Activated naive CD4-positive, alpha-beta T cell treated with anti-CD3 and anti-CD28 coated beads for 36 hours (primary cell): ENCODE measurements at regions not wholly inside any gene's neighbourhood (a gene's known extent, or its start where the extent isn't known, plus 50 kb on each side); places are given as distances from the start of the nearest gene placed in this dataset.

ENCODE experiments used
- CTCF ChIA-PET: fragments of 350-600 bp; sonication (Branson Sonifier 250); formaldehyde crosslinking; loops from one replicate; lab custom pipeline; 2021; ENCODE audit warnings: antibody characterized with exemption; lab: Charles Lee
- DNase-seq: peaks from one replicate; pipeline ENCODE4 v3.0.0-alpha.2; 2020
- H3K27ac Mint-ChIP-seq: one replicate; pipeline ENCODE4 v1.8.0; 2021; ENCODE audit warnings: mild to moderate bottlenecking, mixed read lengths
- H3K27me3 Mint-ChIP-seq: one replicate; pipeline ENCODE4 v1.8.0; 2021; ENCODE audit warnings: low read depth, mixed read lengths
- H3K36me3 Mint-ChIP-seq: one replicate; pipeline ENCODE4 v1.8.0; 2021; ENCODE audit warnings: low read depth, mixed read lengths
- H3K4me1 Mint-ChIP-seq: one replicate; pipeline ENCODE4 v1.8.0; 2021; ENCODE audit warnings: low read depth, mixed read lengths
- H3K4me3 Mint-ChIP-seq: one replicate; pipeline ENCODE4 v1.8.0; 2021; ENCODE audit warnings: mild to moderate bottlenecking, moderate library complexity, mixed read lengths
- H3K9me3 Mint-ChIP-seq: one replicate; pipeline ENCODE4 v1.8.0; 2021; ENCODE audit warnings: mixed read lengths
- intact Hi-C: fragments of 100-400 bp; cut with micrococcal nuclease; formaldehyde crosslinking; loops from one replicate; pipeline ENCODE4 v1.15.1; 2023

DNA sequence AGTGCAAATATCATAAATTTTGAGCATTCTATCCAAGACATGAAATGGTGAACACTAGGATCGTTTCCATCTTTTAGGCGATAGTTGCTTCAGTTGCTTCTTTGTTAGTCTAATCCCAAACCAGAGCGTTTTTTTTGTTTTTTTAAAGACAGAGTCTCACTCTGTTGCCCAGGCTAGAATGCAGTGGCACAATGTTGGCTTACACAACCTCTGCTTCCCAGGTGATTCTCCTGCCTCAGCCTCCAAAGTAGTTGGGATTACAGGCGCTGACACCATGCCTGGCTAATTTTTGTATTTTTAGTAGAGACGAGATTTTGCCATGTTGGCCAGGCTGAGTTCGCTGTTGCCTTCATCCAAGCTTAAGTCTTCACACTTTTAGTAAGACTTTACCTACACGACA, 265.3 kb downstream of the SHQ1 start:
- DNase-seq: no peak
- CTCF ChIA-PET: no interaction called here
- no peaks in the 10 kb centered on the region for H3K36me3 Mint-ChIP-seq
- no peaks in the 10 kb centered on the region for H3K27me3 Mint-ChIP-seq
- H3K4me1 Mint-ChIP-seq: no peaks in the 10 kb centered on the region
- no peaks in the 10 kb centered on the region for H3K9me3 Mint-ChIP-seq
- no peak overlapping the region for H3K27ac Mint-ChIP-seq
- H3K4me3 Mint-ChIP-seq: no peak overlapping the region
- intact Hi-C loops: no loop called here

DNA sequence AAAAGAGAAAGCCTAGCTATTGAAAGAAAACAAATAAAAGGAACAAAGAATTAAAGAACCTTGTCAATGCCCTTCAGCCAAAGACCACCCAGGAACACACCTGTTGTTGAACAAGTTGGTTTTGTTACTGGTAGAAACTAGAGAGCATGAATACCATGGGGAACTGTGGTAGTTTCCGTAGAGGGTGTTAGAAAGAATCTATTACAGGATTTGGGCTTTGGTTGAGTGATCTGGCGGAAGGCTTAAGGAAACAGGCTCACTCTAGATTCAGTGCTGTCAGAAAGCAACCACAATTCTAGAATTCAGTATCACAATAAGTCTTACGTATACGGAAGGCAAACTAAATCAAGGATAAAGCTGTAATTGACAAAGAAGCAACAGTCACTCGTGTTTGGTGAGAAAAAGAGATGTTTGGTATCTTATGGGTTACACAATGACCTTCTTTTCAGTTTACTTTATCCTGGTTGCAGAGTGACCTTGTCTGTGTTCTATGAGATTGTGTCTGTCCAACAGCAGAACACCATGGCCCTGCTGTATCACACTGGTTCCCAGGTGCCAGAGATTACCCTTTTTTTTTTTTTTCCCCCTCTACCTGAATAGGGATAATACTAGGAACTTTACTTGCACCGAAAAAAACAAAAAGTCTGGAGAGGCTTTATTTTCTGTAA, 265.9 kb downstream of the SHQ1 start:
- Mint-ChIP-seq H3K4me3 (no peak overlapping the region), H3K27me3 (no peaks in the 10 kb centered on the region), H3K4me1 (no peaks in the 10 kb centered on the region), H3K27ac (no peak overlapping the region), H3K36me3 (no peaks in the 10 kb centered on the region), H3K9me3 (no peaks in the 10 kb centered on the region)
- CTCF ChIA-PET: no interaction called here
- no peak for DNase-seq
- intact Hi-C loops: no loop called here

DNA sequence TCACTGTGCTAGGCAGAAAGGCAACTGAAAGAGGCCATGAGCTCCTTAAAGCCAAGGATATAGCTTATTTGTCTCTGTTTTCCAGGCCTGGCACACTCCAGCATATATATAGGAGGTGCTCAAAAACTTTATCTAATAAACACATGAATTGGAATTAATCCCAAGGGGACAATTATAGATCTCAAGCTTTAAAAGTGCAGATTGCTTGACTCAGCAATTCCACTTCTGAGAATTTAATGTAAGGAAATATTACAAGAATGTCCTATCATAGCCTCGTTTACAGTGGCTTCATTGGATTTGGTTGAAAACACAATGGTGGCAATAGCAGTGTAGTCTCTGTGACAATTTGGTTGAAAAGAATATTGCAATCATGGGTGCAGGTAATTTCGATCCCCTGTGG, 267.3 kb downstream of the SHQ1 start:
- DNase-seq: no peak
- no peaks in the 10 kb centered on the region for H3K9me3 Mint-ChIP-seq
- no peak overlapping the region for H3K4me3 Mint-ChIP-seq
- no peaks in the 10 kb centered on the region for H3K27me3 Mint-ChIP-seq
- intact Hi-C loops: no loop called here
- no peaks in the 10 kb centered on the region for H3K4me1 Mint-ChIP-seq
- no peaks in the 10 kb centered on the region for H3K36me3 Mint-ChIP-seq
- H3K27ac Mint-ChIP-seq: no peak overlapping the region
- CTCF ChIA-PET: no interaction called here

DNA sequence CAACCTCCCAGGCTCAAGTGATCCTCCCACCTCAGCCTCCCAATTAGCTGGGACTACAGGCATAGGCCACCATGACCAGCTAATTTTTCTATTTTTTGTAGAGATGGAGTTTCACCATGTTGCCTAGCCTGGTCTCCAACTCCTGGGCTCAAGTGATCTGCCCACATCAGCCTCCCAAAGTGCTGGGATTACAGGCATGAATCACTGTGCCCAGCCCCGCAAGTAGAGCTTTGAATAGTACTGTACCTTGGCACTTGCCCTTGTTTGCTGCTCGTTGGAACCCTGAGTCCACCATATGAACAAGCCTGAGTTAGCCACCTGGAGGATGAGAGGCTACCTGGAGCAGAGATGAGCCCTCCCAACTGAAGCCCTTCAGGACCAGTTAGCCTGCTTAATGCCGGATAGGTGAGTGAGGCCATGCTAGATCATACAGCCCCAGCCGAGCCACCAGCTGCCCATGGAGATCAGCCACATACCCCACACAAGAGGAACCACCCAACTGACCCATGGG, 267.9 kb downstream of the SHQ1 start:
- H3K27ac Mint-ChIP-seq: no peak overlapping the region
- no peak overlapping the region for H3K4me3 Mint-ChIP-seq
- no peaks in the 10 kb centered on the region for H3K27me3 Mint-ChIP-seq
- intact Hi-C loops: no loop called here
- no peaks in the 10 kb centered on the region for H3K9me3 Mint-ChIP-seq
- H3K36me3 Mint-ChIP-seq: no peaks in the 10 kb centered on the region
- DNase-seq: no peak
- CTCF ChIA-PET: interaction anchor here (0.7 kb wide), 1 partner anchor 18 kb away, joined by 5 read pairs; no protein-coding TSS in a partner anchor
- H3K4me1 Mint-ChIP-seq: no peaks in the 10 kb centered on the region

DNA sequence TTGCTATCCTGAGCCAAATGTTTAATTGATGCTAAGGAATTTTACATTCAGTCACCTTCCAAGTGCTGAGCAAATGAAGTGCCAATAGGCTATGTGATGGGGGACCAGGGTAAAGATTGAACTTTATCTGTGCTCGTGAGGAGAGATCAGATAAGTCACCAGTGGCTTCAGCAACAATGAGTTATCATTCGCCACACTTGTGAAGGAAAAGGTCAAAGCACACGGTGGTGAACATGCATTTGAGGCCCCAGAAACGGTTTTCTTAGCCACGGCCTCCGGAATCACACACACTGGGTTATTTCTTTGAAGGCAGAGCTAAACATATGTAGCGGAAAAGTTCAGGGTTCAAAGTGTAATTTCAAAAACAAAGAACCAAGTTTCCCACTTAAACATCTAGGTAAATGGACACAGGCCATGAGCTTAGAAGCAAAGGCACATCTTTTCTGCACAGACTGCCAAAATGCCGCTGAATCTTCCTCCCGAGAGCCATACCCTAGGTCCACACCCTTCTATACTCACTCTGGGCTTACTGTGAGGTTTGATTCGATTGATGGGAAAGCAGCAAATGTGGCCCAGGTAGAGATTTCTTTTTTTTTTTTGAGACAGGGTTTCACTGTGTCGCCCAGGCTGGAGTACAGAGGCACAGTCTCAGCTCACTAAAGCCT, 268.5 kb downstream of the SHQ1 start:
- no peak overlapping the region for H3K4me3 Mint-ChIP-seq
- no peaks in the 10 kb centered on the region for H3K27me3 Mint-ChIP-seq
- CTCF ChIA-PET: interaction anchor here (0.7 kb wide), 1 partner anchor 18 kb away, joined by 5 read pairs; no protein-coding TSS in a partner anchor
- H3K9me3 Mint-ChIP-seq: no peaks in the 10 kb centered on the region
- H3K4me1 Mint-ChIP-seq: no peaks in the 10 kb centered on the region
- no peaks in the 10 kb centered on the region for H3K36me3 Mint-ChIP-seq
- intact Hi-C loops: no loop called here
- DNase-seq: no peak
- no peak overlapping the region for H3K27ac Mint-ChIP-seq

DNA sequence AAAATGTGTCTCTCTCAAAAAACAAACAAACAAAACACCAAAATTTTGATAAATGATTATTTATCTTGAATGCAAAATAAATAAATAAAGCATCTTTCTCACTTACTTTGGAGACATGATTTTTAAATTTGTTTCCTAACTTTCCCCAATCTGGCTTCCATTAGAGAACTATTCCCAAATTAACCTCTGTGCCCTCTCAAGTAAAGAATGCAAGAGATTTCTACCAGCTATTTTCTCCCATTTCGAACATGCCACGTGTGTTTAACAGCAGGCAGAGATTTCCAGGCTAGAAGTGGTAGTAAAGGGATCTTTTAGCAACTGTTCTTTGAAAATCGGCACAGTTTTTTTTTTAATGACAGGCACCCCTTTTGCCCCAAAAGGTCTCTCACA, 269.1 kb downstream of the SHQ1 start:
- intact Hi-C loops: no loop called here
- H3K4me3 Mint-ChIP-seq: no peak overlapping the region
- no peaks in the 10 kb centered on the region for H3K9me3 Mint-ChIP-seq
- H3K4me1 Mint-ChIP-seq: no peaks in the 10 kb centered on the region
- no peak for DNase-seq
- H3K36me3 Mint-ChIP-seq: no peaks in the 10 kb centered on the region
- H3K27ac Mint-ChIP-seq: no peak overlapping the region
- CTCF ChIA-PET: interaction anchor here (1.1 kb wide), 1 partner anchor 26 kb away, joined by 3 read pairs; no protein-coding TSS in a partner anchor
- H3K27me3 Mint-ChIP-seq: no peaks in the 10 kb centered on the region

DNA sequence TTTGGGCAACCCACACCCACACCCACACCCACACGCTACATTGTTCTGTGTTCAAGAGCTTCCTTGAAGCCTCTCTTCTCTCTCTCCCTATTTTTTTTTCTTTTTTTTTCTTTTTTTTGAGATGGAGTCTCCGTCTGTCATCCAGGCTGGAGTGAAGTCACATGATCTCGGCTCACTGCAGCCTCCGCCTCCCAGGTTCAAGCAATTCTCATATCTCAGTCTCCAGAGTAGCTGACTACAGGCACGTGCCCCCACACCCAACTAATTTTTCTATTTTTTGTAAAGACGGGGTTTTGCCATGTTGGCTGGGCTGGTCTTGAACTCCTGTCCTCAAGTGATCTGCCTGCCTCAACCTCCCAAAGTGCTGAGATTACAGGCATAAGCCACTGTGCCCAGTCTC, 271.1 kb downstream of the SHQ1 start:
- Mint-ChIP-seq H3K4me3 (no peak overlapping the region), H3K9me3 (no peaks in the 10 kb centered on the region), H3K27ac (no peak overlapping the region), H3K36me3 (no peaks in the 10 kb centered on the region), H3K27me3 (no peaks in the 10 kb centered on the region), H3K4me1 (no peaks in the 10 kb centered on the region)
- CTCF ChIA-PET: interaction anchor here (0.6 kb wide), 1 partner anchor 55 kb away, joined by 3 read pairs; no protein-coding TSS in a partner anchor
- intact Hi-C loops: no loop called here
- no peak for DNase-seq

DNA sequence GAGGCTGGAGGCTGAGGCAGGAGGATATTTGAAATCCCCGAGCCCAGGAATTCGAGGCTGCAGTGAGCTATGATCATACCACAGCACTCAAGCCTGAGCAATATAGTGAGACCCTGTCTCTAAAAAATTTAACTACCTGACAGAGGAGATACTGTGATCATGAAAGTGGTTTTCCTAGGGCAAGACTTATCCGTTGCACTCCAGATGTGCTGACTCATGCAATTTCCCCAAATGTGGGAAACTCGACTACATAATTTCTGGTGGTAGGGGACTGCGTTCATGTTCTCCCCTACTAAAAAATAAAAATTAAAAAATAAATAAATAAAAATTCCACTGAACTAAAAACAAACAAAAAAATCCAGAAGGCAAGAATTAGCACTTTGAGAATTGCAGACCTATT, 271.7 kb downstream of the SHQ1 start:
- CTCF ChIA-PET: no interaction called here
- intact Hi-C loops: no loop called here
- no peaks in the 10 kb centered on the region for H3K27me3 Mint-ChIP-seq
- H3K36me3 Mint-ChIP-seq: no peaks in the 10 kb centered on the region
- H3K4me3 Mint-ChIP-seq: no peak overlapping the region
- H3K9me3 Mint-ChIP-seq: no peaks in the 10 kb centered on the region
- H3K27ac Mint-ChIP-seq: no peak overlapping the region
- DNase-seq: no peak
- no peaks in the 10 kb centered on the region for H3K4me1 Mint-ChIP-seq

DNA sequence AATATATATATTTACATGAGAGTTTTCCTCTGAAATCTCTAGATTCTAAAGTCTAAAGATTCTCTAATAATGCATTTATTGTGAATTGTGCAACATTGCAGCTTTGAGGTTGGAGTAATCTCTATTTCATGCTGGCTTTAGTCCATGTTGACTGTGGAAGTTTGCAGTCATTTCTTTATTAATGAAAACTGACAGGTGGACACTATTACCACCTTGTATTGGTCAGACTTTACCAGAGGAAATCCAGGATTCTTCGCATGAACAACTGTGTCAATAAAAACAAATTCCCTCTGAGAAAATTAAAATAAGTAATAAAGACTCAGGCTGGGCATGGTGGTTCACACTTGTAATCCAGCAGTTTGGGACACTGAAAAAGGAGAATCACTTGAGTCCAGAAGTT, 274.1 kb downstream of the SHQ1 start:
- CTCF ChIA-PET: no interaction called here
- H3K36me3 Mint-ChIP-seq: no peaks in the 10 kb centered on the region
- intact Hi-C loops: no loop called here
- no peaks in the 10 kb centered on the region for H3K4me1 Mint-ChIP-seq
- no peak overlapping the region for H3K27ac Mint-ChIP-seq
- DNase-seq: no peak
- H3K27me3 Mint-ChIP-seq: no peaks in the 10 kb centered on the region
- H3K4me3 Mint-ChIP-seq: no peak overlapping the region
- H3K9me3 Mint-ChIP-seq: no peaks in the 10 kb centered on the region

DNA sequence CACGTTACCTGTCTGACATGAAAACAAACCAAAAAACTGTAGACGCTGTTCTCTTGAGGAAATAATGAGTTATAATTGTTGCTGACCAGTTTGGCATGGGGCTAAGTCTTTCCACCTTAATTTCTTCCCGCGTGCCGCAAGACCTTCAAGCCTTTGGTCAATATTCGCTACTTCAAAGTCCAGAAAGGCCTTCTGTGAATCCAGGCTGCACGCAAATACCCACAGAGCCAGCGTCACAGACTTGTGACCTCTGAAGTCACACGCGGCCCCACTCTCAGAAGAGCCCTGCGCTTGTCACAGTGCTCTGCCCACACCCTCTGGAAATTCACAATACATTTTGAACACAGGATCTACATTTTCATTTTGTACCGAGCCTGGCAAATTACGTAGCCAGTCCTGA, 275.2 kb downstream of the SHQ1 start:
- CTCF ChIA-PET: no interaction called here
- Mint-ChIP-seq H3K9me3 (no peaks in the 10 kb centered on the region), H3K27me3 (no peaks in the 10 kb centered on the region), H3K27ac (no peak overlapping the region), H3K4me1 (no peaks in the 10 kb centered on the region), H3K36me3 (no peaks in the 10 kb centered on the region), H3K4me3 (no peak overlapping the region)
- no peak for DNase-seq
- intact Hi-C loops: no loop called here

DNA sequence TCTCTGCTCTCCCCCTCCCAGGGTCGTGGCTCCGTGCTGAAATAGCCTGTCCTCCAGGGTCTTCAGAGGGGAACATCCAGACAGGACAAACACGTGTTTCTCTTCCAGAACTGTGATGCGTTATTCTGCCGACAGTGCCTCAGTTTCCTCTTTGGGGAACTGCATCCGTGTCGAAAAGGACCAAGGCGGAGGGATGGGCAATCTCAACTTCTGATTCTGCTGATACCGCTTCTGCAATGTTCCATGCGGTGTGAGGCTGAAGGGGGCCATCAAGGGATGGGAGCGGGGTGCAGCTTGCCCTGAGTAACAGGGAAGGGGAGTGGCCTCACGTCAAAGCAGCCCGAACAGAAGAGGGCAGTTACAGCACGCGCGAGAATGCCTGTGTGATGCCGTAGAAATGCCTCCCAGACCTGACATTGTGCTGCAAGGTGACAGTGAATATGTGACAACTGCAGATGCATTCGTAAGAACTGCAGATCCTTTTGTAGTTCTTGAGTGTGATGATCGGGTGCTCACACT, 275.7 kb downstream of the SHQ1 start:
- Mint-ChIP-seq H3K9me3 (no peaks in the 10 kb centered on the region), H3K4me3 (no peak overlapping the region), H3K4me1 (no peaks in the 10 kb centered on the region), H3K36me3 (no peaks in the 10 kb centered on the region), H3K27ac (no peak overlapping the region), H3K27me3 (no peaks in the 10 kb centered on the region)
- DNase-seq: no peak
- CTCF ChIA-PET: no interaction called here
- intact Hi-C loops: no loop called here

DNA sequence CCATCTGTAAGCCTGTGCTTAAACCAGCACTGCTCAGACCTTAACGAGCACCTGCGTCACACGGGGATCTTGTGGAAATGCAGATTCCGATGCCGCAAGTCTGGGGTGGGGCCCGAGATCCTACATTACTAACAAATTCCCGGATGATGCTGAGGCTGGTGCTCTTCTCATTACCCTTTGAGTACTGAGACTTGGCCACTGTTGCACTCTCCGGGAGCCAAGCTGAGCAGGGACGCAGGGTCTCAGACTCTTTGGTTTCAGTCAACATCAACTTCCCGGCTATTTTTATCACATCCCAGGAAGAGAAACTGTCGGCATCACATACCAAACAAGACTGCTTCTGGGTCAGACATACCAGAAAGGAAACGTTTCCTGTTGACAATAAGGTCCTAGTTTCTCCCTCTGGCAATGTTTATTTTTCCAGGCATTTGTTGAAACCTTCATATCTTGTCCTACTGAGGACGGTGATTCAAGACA, 276.6 kb downstream of the SHQ1 start:
- Mint-ChIP-seq H3K36me3 (no peaks in the 10 kb centered on the region), H3K27me3 (no peaks in the 10 kb centered on the region), H3K9me3 (no peaks in the 10 kb centered on the region), H3K4me1 (no peaks in the 10 kb centered on the region), H3K27ac (no peak overlapping the region), H3K4me3 (no peak overlapping the region)
- no peak for DNase-seq
- intact Hi-C loops: no loop called here
- CTCF ChIA-PET: no interaction called here

DNA sequence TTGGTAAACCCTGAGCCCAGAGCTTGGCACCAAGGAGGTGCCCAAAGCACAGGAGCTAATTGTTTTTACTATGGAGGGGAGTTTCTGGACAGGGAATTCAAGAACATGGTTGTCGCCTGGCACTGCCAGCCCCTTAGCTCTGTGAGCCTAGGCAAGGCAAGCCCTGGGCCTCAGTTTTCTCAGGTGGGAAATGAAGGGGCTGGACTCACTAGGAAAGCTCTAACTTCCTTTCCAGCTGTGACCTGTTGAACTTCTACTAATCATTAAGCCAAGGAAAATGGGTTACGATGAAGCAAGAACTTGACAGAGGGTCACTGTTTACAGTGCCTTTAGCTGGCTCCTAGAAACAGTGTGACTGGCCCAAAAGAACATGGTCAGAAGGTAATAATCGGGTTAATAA, 277.2 kb downstream of the SHQ1 start:
- no peak overlapping the region for H3K27ac Mint-ChIP-seq
- no peak for DNase-seq
- H3K36me3 Mint-ChIP-seq: no peaks in the 10 kb centered on the region
- no peaks in the 10 kb centered on the region for H3K9me3 Mint-ChIP-seq
- intact Hi-C loops: no loop called here
- CTCF ChIA-PET: no interaction called here
- no peaks in the 10 kb centered on the region for H3K27me3 Mint-ChIP-seq
- no peak overlapping the region for H3K4me3 Mint-ChIP-seq
- no peaks in the 10 kb centered on the region for H3K4me1 Mint-ChIP-seq
